RPMI7951 (cell line): ENCODE measurements at regions not wholly inside any gene's neighbourhood (a gene's known extent, or its start where the extent isn't known, plus 50 kb on each side); places are given as distances from the start of the nearest gene placed in this dataset.

ENCODE experiments used
- DNase-seq: peaks from one replicate; pipeline ENCODE4 v3.0.0-alpha.2; 2012; ENCODE audit warnings: low read depth

- peak; percentile 9 for DNase-seq
Measured at GRCh38 chrX:21056622-21057021, 317.6 kb upstream of the CNKSR2 start.

GRCh38 chrX:21047034-21047455 lies 327.2 kb upstream of the CNKSR2 start:
- no peak for DNase-seq

- no peak for DNase-seq
Measured at GRCh38 chrX:21014326-21014725, 359.9 kb upstream of the CNKSR2 start.

GRCh38 chrX:21004835-21005234 lies 369.4 kb upstream of the CNKSR2 start:
- DNase-seq = peak; percentile 17

GRCh38 chrX:20995829-20996228 lies 378.4 kb upstream of the CNKSR2 start:
- no peak for DNase-seq

GRCh38 chrX:20989361-20989760 lies 384.9 kb upstream of the CNKSR2 start:
- DNase-seq = peak; percentile 15

- no peak for DNase-seq
Measured at GRCh38 chrX:20988804-20989203, 385.4 kb upstream of the CNKSR2 start.

- DNase-seq = peak; percentile 62
Measured at GRCh38 chrX:20988118-20988517, 386.1 kb upstream of the CNKSR2 start.

- DNase-seq = no peak
Measured at GRCh38 chrX:20980426-20980825, 393.8 kb upstream of the CNKSR2 start.

GRCh38 chrX:20974326-20974725 lies 399.9 kb upstream of the CNKSR2 start:
- peak; percentile 26 for DNase-seq

- DNase-seq = no peak
Measured at GRCh38 chrX:20973038-20973437, 401.2 kb upstream of the CNKSR2 start.

GRCh38 chrX:20971250-20971649 lies 403.0 kb upstream of the CNKSR2 start:
- DNase-seq = no peak

GRCh38 chrX:20969565-20969964 lies 404.7 kb upstream of the CNKSR2 start:
- DNase-seq = no peak

- peak; percentile 43 for DNase-seq
Measured at GRCh38 chrX:20968996-20969395, 405.2 kb upstream of the CNKSR2 start.

- no peak for DNase-seq
Measured at GRCh38 chrX:20967725-20968124, 406.5 kb upstream of the CNKSR2 start.

GRCh38 chrX:20965270-20966044 lies 408.8 kb upstream of the CNKSR2 start:
- DNase-seq = no peak

- DNase-seq = no peak
Measured at GRCh38 chrX:20954014-20954413, 420.2 kb upstream of the CNKSR2 start.

- no peak for DNase-seq
Measured at GRCh38 chrX:20952180-20952579, 422.0 kb upstream of the CNKSR2 start.

GRCh38 chrX:20951016-20951810 lies 423.0 kb upstream of the CNKSR2 start:
- no peak for DNase-seq

- no peak for DNase-seq
Measured at GRCh38 chrX:20947411-20947912, 426.8 kb upstream of the CNKSR2 start.

- DNase-seq = no peak
Measured at GRCh38 chrX:20913760-20914159, 460.5 kb upstream of the CNKSR2 start.

- DNase-seq = no peak
Measured at GRCh38 chrX:20906571-20906970, 467.6 kb upstream of the CNKSR2 start.

GRCh38 chrX:20884565-20884964 lies 489.7 kb upstream of the CNKSR2 start:
- no peak for DNase-seq
